ENCODE measurements at regions not wholly inside any gene's neighbourhood (a gene's known extent, or its start where the extent isn't known, plus 50 kb on each side); places are given as distances from the start of the nearest gene placed in this dataset.

- TF ChIP-seq TCF4 (CRISPR knock-in tag; IDR thresholded peaks at IDR 0.05; ENCODE audit: borderline replicate concordance) (no peak), PPARA (CRISPR knock-in tag; IDR thresholded peaks at IDR 0.05; ENCODE audit: borderline replicate concordance) (no peak), ZFP30 (CRISPR knock-in tag; IDR thresholded peaks at IDR 0.05) (no peak), BACH2 (CRISPR knock-in tag; IDR thresholded peaks at IDR 0.05; ENCODE audit: borderline replicate concordance) (no peak), GLIS3 (CRISPR knock-in tag; IDR thresholded peaks at IDR 0.05) (no peak)
Observed at GRCh38 chr4:67038228-67038566, 507.1 kb downstream of the CENPC start.

GRCh38 chr4:67037504-67038227 is 507.6 kb downstream of the CENPC start:
- TF ChIP-seq ZNF8 (CRISPR knock-in tag; IDR thresholded peaks at IDR 0.05) (no peak), ARNTL (CRISPR knock-in tag; IDR thresholded peaks at IDR 0.05; ENCODE audit: borderline replicate concordance, low read depth) (no peak), CSRNP3 (CRISPR knock-in tag; IDR thresholded peaks at IDR 0.05) (no peak), CREB5 (CRISPR knock-in tag; IDR thresholded peaks at IDR 0.05; ENCODE audit: low read depth) (no peak), CSDC2 (CRISPR knock-in tag; IDR thresholded peaks at IDR 0.05) (no peak), RARB (CRISPR knock-in tag; IDR thresholded peaks at IDR 0.05) (no peak), TOX (CRISPR knock-in tag; IDR thresholded peaks at IDR 0.05; ENCODE audit: borderline replicate concordance) (no peak), GLIS3 (CRISPR knock-in tag; IDR thresholded peaks at IDR 0.05) (no peak), ESRRG (CRISPR knock-in tag; IDR thresholded peaks at IDR 0.05) (no peak), ISL1 (CRISPR knock-in tag; IDR thresholded peaks at IDR 0.05) (no peak), ZFP30 (CRISPR knock-in tag; IDR thresholded peaks at IDR 0.05) (no peak), TSHZ2 (CRISPR knock-in tag; IDR thresholded peaks at IDR 0.05) (no peak), BACH2 (CRISPR knock-in tag; IDR thresholded peaks at IDR 0.05; ENCODE audit: borderline replicate concordance) (no peak), PATZ1 (CRISPR knock-in tag; IDR thresholded peaks at IDR 0.05; ENCODE audit: borderline replicate concordance) (no peak), POU6F1 (CRISPR knock-in tag; IDR thresholded peaks at IDR 0.05; ENCODE audit: borderline replicate concordance, low read depth) (no peak), TCF4 (CRISPR knock-in tag; IDR thresholded peaks at IDR 0.05; ENCODE audit: borderline replicate concordance) (no peak)
- no peak for ATAC-seq

More at GRCh38 chr4:67038228-67038566, 507.1 kb downstream of the CENPC start:
- ATAC-seq, result no peak

GRCh38 chr4:67036791-67037190 is 508.5 kb downstream of the CENPC start:
- no peak for ATAC-seq
- TF ChIP-seq ESRRG (CRISPR knock-in tag; IDR thresholded peaks at IDR 0.05) (no peak), ZNF70 (CRISPR knock-in tag; IDR thresholded peaks at IDR 0.05) (no peak), SNAI2 (CRISPR knock-in tag; IDR thresholded peaks at IDR 0.05) (no peak), ZNF8 (CRISPR knock-in tag; IDR thresholded peaks at IDR 0.05) (no peak), TSHZ2 (CRISPR knock-in tag; IDR thresholded peaks at IDR 0.05) (no peak), GLIS3 (CRISPR knock-in tag; IDR thresholded peaks at IDR 0.05) (no peak), PATZ1 (CRISPR knock-in tag; IDR thresholded peaks at IDR 0.05; ENCODE audit: borderline replicate concordance) (no peak), ZC3H10 (CRISPR knock-in tag; IDR thresholded peaks at IDR 0.05) (no peak), POU6F1 (CRISPR knock-in tag; IDR thresholded peaks at IDR 0.05; ENCODE audit: borderline replicate concordance, low read depth) (no peak)
